ENCODE measurements at regions not wholly inside any gene's neighbourhood (a gene's known extent, or its start where the extent isn't known, plus 50 kb on each side); places are given as distances from the start of the nearest gene placed in this dataset.

DNA sequence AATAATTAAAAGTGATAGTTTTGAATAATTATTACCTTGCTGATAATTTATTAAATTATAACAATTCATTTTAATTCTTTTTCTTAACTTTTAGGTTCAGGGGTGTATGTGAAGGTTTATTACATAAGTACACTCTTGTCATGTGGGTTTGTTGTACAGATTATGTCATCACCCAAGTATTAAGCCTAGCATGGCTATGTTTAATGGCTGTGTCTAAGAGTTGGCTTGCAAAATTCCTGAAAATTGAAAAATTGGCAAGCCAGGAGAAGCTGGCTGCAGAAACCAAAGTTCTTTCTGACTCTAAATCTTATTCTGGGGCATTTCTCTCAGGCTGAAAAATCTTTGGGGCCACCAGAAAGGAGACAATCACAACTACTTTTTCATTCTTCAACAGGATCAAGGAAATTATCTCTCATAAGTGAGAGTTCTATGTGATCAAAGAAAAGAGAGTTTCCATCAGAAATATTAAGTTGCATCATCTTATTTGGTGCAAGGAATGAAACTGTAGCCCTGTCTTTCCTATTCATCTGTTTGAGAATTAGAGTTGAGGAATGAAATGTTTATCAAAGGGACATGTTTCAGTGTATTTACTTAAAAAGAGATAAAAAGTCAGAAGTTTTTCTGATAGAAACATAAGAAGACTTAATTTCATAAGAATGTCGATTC is 412.1 kb upstream of the CDH2 start:
- no peak overlapping the region for H3K9ac ChIP-seq (ENCODE audit: low read depth, low read length, poor library complexity, severe bottlenecking)
- H4K20me1 ChIP-seq (ENCODE audit: insufficient read depth, low read length, poor library complexity, severe bottlenecking) = no peaks in the 10 kb centered on the region
- H2AFZ ChIP-seq (ENCODE audit: low read length) = no peak overlapping the region

DNA sequence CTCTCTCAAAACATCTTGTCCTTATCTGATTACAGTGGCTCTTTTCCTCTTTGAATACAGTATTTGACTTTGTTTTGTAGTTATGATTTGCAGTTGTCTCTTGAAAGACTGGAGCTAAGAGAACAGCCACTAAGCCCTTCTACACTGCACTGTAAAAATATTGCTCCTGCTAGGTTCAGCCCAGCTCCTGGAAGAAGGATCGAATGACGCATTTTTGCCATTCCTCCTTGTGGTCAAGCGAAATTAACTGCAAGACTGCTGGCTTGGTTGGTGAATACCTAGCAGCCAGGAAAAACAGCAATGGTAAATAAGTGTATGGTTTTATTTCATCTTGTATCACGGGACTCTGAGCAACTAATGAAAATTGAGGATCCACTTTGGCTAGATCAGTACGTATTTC is 407.8 kb upstream of the CDH2 start:
- no peaks in the 10 kb centered on the region for H3K9me2 ChIP-seq (replicated peaks; ENCODE audit: low read depth, low read length)
- no peaks in the 10 kb centered on the region for H3K9me3 ChIP-seq (ENCODE audit: insufficient read depth, low read depth, low read length)
- no peak overlapping the region for H3K4me3 ChIP-seq (ENCODE audit: low read length, poor library complexity, severe bottlenecking)
- no peak overlapping the region for H3K4me2 ChIP-seq (ENCODE audit: low read depth, low read length, poor library complexity, severe bottlenecking)
- no peak overlapping the region for H2AFZ ChIP-seq (ENCODE audit: low read length)
- no peaks in the 10 kb centered on the region for H3K79me2 ChIP-seq (ENCODE audit: insufficient read depth, low read length)
- H3K36me3 ChIP-seq (ENCODE audit: insufficient read depth, low read length) = no peaks in the 10 kb centered on the region
- H3F3A ChIP-seq (ENCODE audit: low read depth) = no peaks in the 10 kb centered on the region
- TF ChIP-seq CTCF (conservative IDR thresholded peaks at IDR 0.05; ENCODE audit: low read length) = no peak
- no peak for TF ChIP-seq EZH2phosphoT487 (IDR thresholded peaks at IDR 0.05; ENCODE audit: borderline replicate concordance)
- no peak overlapping the region for H3K9ac ChIP-seq (ENCODE audit: low read depth, low read length, poor library complexity, severe bottlenecking)
- H4K20me1 ChIP-seq (ENCODE audit: insufficient read depth, low read length, poor library complexity, severe bottlenecking) = no peaks in the 10 kb centered on the region
- no peaks in the 10 kb centered on the region for H3K4me1 ChIP-seq (ENCODE audit: insufficient read depth, low read length, poor library complexity, severe bottlenecking)
- H3K27me3 ChIP-seq (ENCODE audit: insufficient read depth, low read length, poor library complexity, severe bottlenecking) = no peaks in the 10 kb centered on the region

More for the DNA sequence above, 412.1 kb upstream of the CDH2 start:
- Histone ChIP-seq H3K9me2 (replicated peaks; ENCODE audit: low read depth, low read length) (no peaks in the 10 kb centered on the region), H3K4me3 (ENCODE audit: low read length, poor library complexity, severe bottlenecking) (no peak overlapping the region), H3F3A (ENCODE audit: low read depth) (no peaks in the 10 kb centered on the region), H3K27me3 (ENCODE audit: insufficient read depth, low read length, poor library complexity, severe bottlenecking) (no peaks in the 10 kb centered on the region), H3K79me2 (ENCODE audit: insufficient read depth, low read length) (no peaks in the 10 kb centered on the region), H3K36me3 (ENCODE audit: insufficient read depth, low read length) (no peaks in the 10 kb centered on the region), H3K4me2 (ENCODE audit: low read depth, low read length, poor library complexity, severe bottlenecking) (no peak overlapping the region), H3K9me3 (ENCODE audit: insufficient read depth, low read depth, low read length) (no peaks in the 10 kb centered on the region; the same call in 1 of the 2 replicates), H3K4me1 (ENCODE audit: insufficient read depth, low read length, poor library complexity, severe bottlenecking) (no peaks in the 10 kb centered on the region)
- TF ChIP-seq CTCF (conservative IDR thresholded peaks at IDR 0.05; ENCODE audit: low read length) (no peak), EZH2phosphoT487 (IDR thresholded peaks at IDR 0.05; ENCODE audit: borderline replicate concordance) (no peak)

- no peaks in the 10 kb centered on the region for H3F3A ChIP-seq (ENCODE audit: low read depth)
- no peaks in the 10 kb centered on the region for H3K36me3 ChIP-seq (ENCODE audit: insufficient read depth, low read length)
- no peak overlapping the region for H3K9ac ChIP-seq (ENCODE audit: low read depth, low read length, poor library complexity, severe bottlenecking)
- H2AFZ ChIP-seq (ENCODE audit: low read length) = no peak overlapping the region
- no peaks in the 10 kb centered on the region for H3K79me2 ChIP-seq (ENCODE audit: insufficient read depth, low read length)
- no peaks in the 10 kb centered on the region for H3K9me2 ChIP-seq (replicated peaks; ENCODE audit: low read depth, low read length)
- no peak overlapping the region for H3K4me2 ChIP-seq (ENCODE audit: low read depth, low read length, poor library complexity, severe bottlenecking)
- H3K4me3 ChIP-seq (ENCODE audit: low read length, poor library complexity, severe bottlenecking) = no peak overlapping the region
- H3K27me3 ChIP-seq (ENCODE audit: insufficient read depth, low read length, poor library complexity, severe bottlenecking) = no peaks in the 10 kb centered on the region
- no peaks in the 10 kb centered on the region for H3K9me3 ChIP-seq (ENCODE audit: insufficient read depth, low read depth, low read length)
- H3K4me1 ChIP-seq (ENCODE audit: insufficient read depth, low read length, poor library complexity, severe bottlenecking) = no peaks in the 10 kb centered on the region
- no peak for TF ChIP-seq EZH2phosphoT487 (IDR thresholded peaks at IDR 0.05; ENCODE audit: borderline replicate concordance)
- no peak for TF ChIP-seq CTCF (conservative IDR thresholded peaks at IDR 0.05; ENCODE audit: low read length)
- no peaks in the 10 kb centered on the region for H4K20me1 ChIP-seq (ENCODE audit: insufficient read depth, low read length, poor library complexity, severe bottlenecking)
Observed at GRCh38 chr18:28582724-28583123, 405.8 kb upstream of the CDH2 start.
